NCI-H2196 (cell line): ENCODE measurements at regions not wholly inside any gene's neighbourhood (a gene's known extent, or its start where the extent isn't known, plus 50 kb on each side); places are given as distances from the start of the nearest gene placed in this dataset.

Source experiments
- DNase-seq: peaks from one replicate; lab custom pipeline; 2025; ENCODE audit not compliant: unreplicated experiment; lab: John Stamatoyannopoulos, UW

DNA sequence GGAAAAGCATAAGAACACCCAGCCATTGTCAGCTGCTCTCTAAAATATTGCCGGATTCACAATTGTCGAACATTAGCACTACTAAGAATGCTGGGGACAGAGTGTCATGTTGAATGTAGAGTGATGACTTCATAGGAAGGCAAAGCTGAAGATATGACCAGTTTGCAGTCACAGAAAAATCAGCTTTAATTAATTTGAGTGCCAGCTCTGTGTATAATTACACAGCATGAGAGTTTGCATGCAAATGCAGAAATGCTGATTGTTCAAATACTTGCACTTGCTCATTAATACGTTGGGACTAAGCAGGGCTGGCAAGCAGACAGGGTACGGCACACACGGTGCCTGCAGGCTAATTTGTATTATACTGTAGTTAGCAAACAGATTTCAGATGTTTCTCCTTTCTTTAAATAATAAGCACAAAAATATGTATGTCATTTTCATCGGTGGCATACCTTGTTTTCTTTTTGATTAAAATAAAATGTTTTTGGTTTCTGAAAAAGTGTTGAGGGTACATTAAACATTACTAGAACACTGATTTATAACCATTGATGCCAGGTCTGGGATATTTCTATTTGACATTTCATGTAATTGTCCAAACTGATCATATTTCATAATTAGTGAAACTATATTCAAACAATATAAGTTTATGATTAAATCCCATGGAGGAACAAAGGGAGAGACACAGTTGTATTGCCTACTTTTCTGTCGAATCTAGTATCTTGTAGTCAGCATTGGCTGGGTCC is 99.8 kb upstream of the ADGRL2 start:
- DNase-seq: no peak

DNA sequence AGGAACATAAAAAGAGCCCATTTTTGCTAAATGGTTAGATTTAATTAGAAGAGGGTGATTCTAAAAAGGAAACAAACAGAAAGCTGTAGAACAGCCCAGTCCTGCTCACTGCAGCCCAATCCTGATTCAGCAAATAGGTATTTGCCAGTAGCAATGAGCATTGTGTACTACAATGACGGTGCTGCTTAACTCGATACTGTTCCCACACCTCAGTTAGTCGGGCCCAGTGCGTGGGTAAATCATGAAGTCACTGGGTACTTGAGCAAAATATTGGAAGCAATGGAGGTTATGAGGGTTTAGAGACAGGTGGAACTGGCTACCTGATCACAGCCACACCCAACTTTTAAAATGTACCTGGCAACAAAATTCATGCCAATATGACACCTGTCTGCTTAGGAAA is 101.5 kb upstream of the ADGRL2 start:
- no peak for DNase-seq

DNA sequence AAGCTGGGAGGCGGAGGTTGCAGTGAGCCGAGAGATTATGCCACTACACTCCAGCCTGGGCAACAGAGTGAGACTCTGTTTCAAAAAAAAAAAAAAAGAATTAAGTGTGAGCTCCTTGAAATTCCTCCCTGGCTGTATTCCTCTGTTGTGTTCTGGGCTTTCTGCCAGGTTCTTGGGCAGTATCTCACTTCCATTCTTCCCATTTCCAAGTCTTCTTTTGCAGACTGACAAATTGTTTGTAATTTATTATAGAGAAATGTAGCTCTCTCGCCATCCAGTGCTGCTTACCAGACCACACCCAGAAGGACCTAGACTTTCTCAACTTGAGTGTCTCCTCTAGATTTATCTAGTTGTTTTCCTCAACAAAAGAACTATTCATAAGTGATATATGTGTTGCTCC is 105.0 kb upstream of the ADGRL2 start:
- no peak for DNase-seq

DNA sequence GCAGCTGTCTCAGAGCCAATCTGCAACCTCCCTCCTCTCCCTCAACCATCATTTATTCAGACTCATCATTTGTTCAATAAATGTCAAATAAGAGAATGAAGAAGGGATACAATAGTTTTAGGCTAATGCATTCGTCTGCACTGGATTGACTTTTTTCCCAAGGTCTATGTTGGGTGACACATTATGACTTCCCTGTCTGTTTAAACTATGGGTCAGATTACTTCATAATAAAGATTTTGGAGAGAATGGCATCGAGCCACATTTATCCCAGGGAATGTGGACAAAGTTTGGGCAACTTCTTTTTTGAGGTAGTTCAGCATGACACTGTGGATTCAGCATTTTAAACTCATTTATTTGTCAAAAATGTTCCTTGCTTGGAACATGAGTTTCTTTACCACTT is 107.4 kb upstream of the ADGRL2 start:
- no peak for DNase-seq

DNA sequence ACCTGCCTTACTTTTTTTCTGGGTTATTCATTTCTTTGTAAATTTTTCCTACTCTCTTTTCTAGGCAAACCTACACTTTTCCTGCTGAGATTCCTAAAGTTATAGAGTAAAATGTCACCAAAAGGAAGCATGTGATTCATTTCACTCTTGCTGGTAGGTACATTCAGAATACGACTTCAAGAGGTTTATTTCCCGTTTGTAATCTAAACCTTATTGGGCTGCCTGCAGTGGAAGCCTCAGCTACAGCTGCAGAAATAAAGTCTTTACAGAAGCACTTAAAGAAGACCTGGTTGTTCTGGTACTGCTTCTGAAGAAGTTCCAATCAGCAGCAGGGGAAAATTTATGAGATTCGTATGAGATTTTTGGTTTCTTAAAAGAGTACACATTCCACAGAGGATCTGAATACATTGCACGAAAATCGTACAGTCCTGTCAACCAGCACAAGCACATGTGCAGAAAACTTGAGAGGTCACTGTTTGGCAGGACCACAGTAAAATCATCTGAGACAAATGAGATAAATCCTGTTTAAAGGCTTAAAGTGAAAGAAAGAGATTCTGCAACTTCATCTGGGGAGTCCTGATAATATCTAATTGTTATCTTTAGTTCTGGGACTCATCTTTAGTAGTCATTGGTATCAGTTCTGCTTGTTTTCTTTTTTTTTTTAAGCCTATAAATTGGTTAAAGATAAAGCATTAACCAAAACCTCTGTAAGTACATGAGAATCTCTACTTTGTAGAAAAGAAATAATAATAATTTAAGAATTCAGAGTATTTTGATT is 109.9 kb upstream of the ADGRL2 start:
- no peak for DNase-seq

DNA sequence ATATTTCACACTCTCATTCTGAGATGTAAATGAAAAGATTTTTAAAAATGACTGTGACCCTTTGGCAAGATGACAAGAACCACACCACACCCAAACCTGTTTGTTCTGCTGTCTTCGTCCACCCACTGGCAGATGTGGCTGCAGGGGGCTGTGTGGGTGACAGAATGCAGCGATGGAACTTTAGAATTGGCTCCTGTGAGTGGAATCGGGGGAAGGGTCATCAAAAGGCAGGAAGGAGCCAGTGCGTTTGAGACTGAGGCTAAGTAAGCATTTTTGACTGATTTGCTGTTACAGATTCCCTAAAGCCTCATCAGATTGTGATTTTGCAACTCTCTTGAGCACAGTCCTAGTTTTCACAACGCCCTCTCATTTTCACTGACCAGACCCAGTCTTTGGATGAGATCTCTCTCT is 111.2 kb upstream of the ADGRL2 start:
- no peak for DNase-seq

DNA sequence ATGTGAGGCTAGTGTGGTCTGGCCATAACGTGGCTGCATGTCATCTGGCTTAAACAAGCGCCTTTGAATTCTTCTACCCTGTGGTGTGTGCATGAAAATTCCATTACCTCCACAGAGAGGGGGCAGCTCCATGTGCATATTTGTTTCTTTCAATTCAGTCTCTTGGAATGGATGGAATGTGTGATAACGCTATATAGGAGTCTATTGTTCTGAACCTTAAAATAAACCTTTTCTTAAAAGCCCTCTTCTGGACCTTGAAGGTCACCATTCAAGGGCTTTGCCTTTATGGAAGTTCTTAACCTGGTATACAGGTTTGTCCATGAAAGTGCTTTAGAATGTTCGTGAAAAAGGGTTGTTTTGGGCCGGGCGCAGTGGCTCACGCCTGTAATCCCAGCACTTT is 118.2 kb upstream of the ADGRL2 start:
- DNase-seq: no peak

DNA sequence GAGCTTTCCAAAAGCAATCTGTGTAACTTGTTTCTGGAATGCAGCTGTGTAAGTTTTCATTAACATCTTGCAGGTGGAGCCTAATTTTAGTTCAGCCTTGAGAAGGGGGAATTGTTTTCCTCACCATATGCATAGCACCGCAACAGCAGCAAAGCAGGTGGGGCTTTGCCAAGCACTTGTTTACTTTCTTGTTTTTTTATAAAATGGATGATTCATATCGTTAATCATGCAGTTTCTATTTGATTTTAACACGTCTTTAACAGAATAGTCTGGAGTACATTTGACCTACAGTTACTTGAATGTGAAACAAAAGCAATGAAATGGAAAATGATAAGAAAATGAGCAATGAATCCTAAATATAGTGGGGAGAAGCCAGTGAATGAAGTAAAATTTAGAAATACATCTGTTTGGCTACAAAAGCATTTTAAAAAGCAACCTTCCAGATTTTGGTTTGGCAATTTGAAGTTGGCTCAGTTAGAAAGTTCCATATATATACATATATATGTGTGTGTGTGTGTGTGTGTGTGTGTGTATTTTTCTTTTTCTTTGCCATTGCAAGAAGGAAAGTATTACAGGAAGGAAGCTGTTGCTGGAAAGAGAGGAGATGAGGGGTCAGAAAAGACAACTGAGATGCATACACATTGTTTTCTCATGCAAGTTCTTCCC is 119.0 kb upstream of the ADGRL2 start:
- DNase-seq: no peak

DNA sequence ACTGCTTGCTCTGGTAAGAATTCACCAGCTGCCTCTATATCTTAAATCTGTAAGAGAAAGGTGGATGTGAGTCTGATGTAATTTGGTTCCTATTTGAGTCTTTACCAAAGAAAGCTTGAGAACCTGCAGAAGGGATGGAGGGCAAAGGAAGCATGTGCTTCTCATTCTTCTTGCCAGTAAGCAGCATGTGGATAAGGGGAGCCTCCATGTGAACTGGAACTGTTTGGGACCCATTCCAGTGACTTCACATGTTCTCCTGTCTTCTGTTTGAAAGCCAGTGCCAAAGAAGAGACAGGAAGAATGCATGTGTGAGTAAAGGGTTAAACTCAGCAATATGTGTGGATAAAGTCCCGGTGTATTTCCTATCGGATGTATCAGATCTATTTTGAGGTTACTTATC is 119.6 kb upstream of the ADGRL2 start:
- DNase-seq: no peak

DNA sequence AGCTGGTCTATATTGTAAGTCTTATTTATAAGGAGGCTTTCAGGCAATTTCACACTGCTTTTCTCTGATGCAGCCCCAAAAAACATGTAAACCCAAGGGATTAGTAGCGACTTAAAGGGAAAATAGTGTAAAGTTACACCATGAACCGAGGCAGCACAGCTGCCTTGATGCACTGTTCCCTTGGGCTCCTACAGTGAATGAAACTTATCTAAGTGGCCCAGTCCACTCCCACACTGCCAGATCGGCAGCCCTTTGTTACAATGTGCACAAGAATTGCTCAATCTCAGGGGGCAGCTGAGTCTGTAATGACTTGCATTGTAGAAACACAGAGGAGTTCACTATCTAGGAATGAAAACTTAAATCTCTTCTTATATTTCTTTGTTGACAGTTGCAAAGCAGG is 120.8 kb upstream of the ADGRL2 start:
- DNase-seq: no peak

DNA sequence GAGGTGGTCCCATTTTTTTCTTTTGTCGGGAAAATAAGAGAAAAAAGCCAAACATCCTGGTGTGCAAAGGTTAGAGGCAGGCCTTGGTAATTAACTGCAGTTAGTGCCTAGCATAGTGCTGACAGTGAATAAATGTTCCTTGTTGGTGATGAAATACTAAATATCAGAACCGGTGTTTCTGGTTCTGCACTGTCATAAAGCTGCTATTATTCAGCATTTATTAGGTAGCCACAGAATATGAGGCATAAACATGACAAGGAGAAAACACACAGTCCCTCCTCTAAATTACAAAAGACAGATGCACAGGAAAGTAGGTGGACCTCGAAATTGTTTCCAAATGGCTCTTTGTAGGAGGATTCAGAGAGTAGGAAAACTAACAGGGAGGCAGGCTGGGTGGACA is 122.0 kb upstream of the ADGRL2 start:
- DNase-seq: no peak

DNA sequence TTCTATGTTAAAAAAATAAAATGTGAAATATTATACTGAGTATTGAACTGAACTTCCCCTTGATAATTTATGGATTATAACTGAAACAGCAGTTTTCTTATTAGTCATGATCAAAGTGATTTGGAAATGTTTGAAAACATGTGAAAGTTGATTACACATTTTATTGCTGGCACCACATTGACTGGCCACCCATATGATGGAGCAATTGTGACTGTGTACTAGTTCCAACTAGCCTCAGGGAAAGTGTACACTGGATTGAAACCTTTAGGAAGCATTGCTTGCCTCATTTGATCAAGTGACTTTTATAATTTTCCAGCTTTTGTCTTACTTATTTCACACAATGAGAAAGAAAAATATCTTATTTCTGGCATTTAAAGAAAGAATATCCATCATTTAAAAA is 128.0 kb upstream of the ADGRL2 start:
- no peak for DNase-seq

DNA sequence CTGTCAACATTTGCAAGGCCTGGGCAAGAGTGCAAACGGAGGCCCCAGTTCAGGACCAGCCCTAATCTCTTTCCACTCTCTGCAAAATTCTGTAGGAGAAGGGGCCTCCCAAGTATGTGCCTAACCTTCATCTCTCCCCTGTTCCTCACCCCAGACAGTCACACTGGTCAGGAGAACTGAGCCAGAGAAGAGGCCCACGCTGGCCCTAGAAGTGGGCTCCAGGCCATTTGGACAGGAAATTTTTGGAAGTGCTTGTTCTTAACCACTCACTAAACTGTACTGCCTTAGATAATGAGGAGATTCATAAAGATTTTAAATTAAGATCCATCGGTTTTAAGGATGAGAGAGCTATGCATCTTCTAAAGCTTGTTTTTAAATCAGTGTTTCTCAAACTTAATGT is 129.7 kb upstream of the ADGRL2 start:
- no peak for DNase-seq

DNA sequence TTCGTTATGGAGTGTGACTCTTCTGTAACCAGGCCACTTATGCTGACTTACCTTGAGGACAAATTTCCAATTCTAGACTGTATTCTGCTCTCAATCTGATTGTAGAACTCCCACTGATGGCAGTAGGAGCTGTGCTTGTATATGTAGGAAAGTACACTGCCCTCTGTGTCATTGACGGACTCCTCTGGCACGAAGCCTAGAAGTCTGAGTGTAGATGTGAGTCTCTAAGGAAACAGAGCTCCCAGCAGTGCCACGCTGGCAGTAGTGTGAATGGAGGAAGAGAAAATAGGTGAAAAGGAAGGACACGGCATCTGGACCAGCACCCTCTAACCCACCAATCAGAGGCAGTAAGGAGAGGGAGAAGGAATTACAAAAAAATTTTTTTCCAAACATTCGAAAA is 130.4 kb upstream of the ADGRL2 start:
- DNase-seq: peak; percentile 85

DNA sequence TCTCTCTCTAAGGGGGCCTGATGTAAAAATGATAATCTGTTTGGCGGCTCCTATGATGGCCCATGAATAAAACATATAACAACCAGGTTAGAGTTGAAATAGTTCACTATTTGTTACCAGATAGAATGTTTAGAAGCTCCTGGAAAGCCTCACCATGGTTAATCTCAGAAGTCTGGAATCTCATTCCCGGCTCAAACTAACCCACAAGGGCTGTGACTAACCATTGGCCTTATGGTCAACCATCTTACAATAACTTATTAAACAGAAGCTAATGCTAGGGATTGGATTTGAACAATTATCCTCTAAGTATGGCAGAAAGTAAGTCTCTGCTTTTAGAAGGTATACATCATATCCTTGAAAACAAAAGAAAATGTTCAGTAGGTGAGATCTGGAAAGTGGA is 134.1 kb upstream of the ADGRL2 start:
- DNase-seq: no peak

DNA sequence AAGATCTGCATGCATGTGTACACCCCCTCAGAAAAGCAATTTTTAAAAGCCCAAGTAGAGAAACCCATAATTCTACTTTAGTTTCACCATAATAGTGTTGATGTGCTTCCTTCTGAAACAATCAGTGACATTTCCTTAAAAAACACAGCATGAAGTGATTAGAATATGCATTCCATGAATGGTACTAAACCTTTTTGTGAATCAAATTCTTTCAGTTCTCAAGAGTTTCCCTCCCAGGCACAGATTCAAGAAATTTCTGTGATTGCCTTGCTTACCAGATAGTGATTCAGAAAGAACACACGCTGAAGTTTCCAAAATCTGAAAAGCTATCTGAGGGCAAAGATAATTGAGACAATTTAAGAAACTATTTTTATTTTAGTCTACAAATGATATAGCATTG is 136.4 kb upstream of the ADGRL2 start:
- no peak for DNase-seq

DNA sequence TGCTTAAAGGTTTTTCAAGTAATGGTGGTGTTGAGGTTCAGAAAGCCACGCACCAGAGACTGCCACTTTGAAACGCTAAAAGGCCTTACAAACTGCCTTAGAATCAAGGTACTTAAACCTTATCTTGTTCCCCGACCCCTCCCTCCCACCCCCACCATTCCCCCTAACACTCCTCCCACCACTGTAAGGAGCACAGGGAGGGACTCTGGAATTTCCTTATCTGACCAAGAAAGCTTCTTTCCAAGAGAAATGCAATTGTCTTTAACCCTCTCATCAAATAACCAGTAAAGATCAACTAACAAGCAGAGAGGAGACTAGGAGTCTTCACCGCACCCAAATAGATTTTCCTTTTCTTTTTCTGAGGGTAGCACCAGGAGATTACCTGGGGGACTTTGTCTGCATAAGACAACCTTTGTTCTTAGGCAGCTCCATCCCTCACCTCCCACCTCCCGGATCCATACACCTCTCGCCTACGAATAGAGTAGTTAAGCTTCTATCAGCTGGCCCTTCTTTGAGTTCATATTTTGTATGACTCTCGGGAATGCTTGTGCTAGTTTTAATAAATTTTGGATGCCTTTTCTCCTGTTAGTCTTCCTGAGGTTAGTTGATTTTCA is 137.7 kb upstream of the ADGRL2 start:
- DNase-seq: no peak

DNA sequence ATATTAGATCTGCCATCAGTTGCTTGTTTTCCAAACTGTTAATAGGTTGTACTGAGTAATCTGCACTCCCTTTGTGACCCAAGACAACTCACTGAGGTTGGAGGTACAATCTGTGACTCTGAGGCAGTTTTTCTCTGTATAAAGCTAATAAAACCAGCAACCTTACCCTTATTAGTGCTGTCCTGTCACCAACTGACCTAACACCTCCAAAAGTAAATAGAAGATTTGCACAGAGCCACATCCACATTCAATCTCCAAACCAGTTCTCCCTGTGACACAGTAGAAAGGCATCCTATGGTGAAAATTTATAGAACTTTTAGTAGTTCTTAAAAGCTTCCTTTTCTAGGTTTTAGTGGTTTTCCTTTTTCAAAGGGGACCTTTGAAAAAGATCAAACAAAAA is 140.4 kb upstream of the ADGRL2 start:
- no peak for DNase-seq

DNA sequence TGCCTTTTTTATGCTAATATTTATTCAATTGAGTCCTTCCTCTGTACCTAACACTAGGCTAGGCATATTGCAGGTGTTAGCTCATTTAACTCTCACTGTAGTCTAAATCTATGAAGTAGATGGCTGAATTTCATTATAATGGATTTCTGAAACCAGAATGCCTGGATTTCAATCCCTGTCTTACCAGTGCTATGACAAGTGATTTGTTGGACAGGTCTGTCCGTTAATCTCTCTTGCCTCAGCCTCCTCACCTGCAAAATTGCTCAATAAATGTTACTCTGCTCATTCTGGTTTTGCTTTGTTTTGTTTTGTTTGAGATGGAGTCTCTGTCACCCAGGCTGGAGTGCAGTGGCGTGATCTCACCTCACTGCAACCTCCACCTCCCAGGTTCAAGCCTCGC is 146.1 kb upstream of the ADGRL2 start:
- no peak for DNase-seq

DNA sequence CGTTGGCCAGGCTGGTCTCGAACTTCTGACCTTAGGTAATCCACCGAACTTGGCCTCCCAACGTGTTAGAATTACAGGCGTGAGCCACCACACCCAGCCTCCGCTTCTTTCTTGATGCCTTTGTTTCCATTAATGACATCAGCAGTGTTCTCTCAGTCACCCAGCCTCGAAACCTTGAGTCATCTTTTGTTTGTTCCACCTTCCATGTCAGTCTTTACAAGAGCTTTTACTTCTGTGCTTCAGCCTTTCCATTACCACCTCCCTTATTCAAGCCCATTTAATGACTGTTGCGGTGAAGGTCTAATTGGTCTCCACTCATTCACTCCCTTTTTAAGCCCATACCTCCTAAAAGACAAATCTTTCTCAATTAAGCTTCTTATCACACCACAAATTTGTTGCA is 146.6 kb upstream of the ADGRL2 start:
- no peak for DNase-seq

DNA sequence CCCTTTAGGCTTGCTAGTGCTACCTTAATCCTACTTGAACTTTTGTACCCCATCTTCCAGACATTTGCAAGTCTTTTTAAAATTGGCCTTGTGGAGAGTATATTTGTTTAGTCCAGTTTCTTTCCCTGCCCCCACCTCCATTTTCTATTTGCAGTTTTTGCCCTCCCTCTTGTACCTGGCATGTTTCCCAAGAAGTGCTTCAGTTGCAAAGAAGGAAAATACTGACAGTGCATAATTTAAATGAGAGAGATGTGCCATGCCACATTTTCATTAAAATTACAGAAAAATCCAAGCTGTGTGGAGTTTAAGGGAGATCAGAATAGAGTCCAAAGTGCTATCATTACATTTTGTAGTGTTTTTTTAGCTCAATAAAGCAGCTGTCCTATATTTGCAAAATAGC is 150.0 kb upstream of the ADGRL2 start:
- DNase-seq: peak; percentile 12

DNA sequence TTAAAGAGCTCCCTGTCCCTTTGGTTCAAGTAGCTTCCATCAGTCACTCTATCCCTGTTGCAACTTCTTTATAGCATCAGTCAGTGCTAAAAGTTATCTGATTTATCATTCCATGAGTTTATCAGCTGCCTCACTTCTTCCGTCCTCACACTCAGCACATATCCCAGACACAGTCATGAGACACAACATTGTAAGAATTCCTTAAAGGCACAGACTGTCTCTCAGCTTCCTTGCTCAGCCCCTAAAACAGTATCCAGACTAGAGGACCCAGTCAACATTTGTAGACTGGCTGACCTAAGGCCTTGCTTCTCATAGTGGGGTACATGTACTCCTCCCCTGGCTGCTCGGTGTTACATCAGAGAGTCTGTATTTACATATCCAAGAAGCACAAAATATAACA is 164.9 kb upstream of the ADGRL2 start:
- DNase-seq: no peak
